ENCODE measurements at regions not wholly inside any gene's neighbourhood (a gene's known extent, or its start where the extent isn't known, plus 50 kb on each side); places are given as distances from the start of the nearest gene placed in this dataset.

- H3K9me2 ChIP-seq (ENCODE audit: insufficient read depth): no peaks in the 10 kb centered on the region
- TF ChIP-seq EZH2 (IDR thresholded peaks at IDR 0.05; ENCODE audit: insufficient read depth, poor library complexity, severe bottlenecking) (no peak), EZH2phosphoT487 (IDR thresholded peaks at IDR 0.05; ENCODE audit: insufficient read depth, low read depth) (no peak)
- no peak for DNase-seq
Observed at GRCh38 chr15:93321881-93322282, 232.9 kb upstream of the RGMA start.

GRCh38 chr15:93319121-93319814, 230.3 kb upstream of the RGMA start:
- H3K4me3 ChIP-seq: no peak overlapping the region
- in situ Hi-C loops (cut with MboI): no loop called here
- no peaks in the 10 kb centered on the region for H4K20me1 ChIP-seq (ENCODE audit: insufficient read depth)
- DNase-seq: no peak
- TF ChIP-seq EZH2 (IDR thresholded peaks at IDR 0.05; ENCODE audit: insufficient read depth, poor library complexity, severe bottlenecking) (no peak), EZH2phosphoT487 (IDR thresholded peaks at IDR 0.05; ENCODE audit: insufficient read depth, low read depth) (no peak)
- H3K9ac ChIP-seq: no peak overlapping the region
- no peaks in the 10 kb centered on the region for H3K79me2 ChIP-seq (ENCODE audit: insufficient read depth)
- no peaks in the 10 kb centered on the region for H3K4me1 ChIP-seq (ENCODE audit: insufficient read depth)
- H3F3A ChIP-seq (ENCODE audit: insufficient read depth): no peaks in the 10 kb centered on the region
- H3K4me2 ChIP-seq (ENCODE audit: unreplicated experiment): no peak overlapping the region
- H2AFZ ChIP-seq: no peak overlapping the region
- no peaks in the 10 kb centered on the region for H3K27me3 ChIP-seq (replicated peaks; ENCODE audit: insufficient read depth)
- H3K9me2 ChIP-seq (ENCODE audit: insufficient read depth): no peaks in the 10 kb centered on the region
- H3K9me3 ChIP-seq (ENCODE audit: low read depth): no peaks in the 10 kb centered on the region
- 31 to 32% methylated on average over 19 of the region's 19 CpGs for WGBS, 2 experiments (ENCODE audit: low coverage in 1 of 2, low lambda C conversion rate in 2 of 2, missing lambda C conversion rate in 2 of 2)
- H3K36me3 ChIP-seq (ENCODE audit: low read depth): no peaks in the 10 kb centered on the region
- no peak overlapping the region for H3K27ac ChIP-seq

More at GRCh38 chr15:93321881-93322282, 232.9 kb upstream of the RGMA start:
- Histone ChIP-seq H4K20me1 (ENCODE audit: insufficient read depth) (no peaks in the 10 kb centered on the region), H3K4me2 (ENCODE audit: unreplicated experiment) (no peak overlapping the region), H3K27ac (no peak overlapping the region), H3K4me3 (no peak overlapping the region), H3K9ac (no peak overlapping the region), H3K36me3 (ENCODE audit: low read depth) (no peaks in the 10 kb centered on the region), H3K79me2 (ENCODE audit: insufficient read depth) (no peaks in the 10 kb centered on the region), H3K4me1 (ENCODE audit: insufficient read depth) (no peaks in the 10 kb centered on the region), H3F3A (ENCODE audit: insufficient read depth) (no peaks in the 10 kb centered on the region), H3K27me3 (replicated peaks; ENCODE audit: insufficient read depth) (no peaks in the 10 kb centered on the region), H3K9me3 (ENCODE audit: low read depth) (no peaks in the 10 kb centered on the region), H2AFZ (no peak overlapping the region)
- in situ Hi-C loops (cut with MboI): no loop called here
- WGBS, 2 experiments (ENCODE audit: low coverage in 1 of 2, low lambda C conversion rate in 2 of 2, missing lambda C conversion rate in 2 of 2): 56 to 59% methylated on average over 9 of the region's 9 CpGs

- Histone ChIP-seq H3K4me2 (ENCODE audit: unreplicated experiment) (no peak overlapping the region), H2AFZ (no peak overlapping the region), H3K9me2 (ENCODE audit: insufficient read depth) (no peaks in the 10 kb centered on the region), H3K4me3 (no peak overlapping the region), H3K79me2 (ENCODE audit: insufficient read depth) (no peaks in the 10 kb centered on the region), H3K9me3 (ENCODE audit: low read depth) (no peaks in the 10 kb centered on the region), H3K36me3 (ENCODE audit: low read depth) (no peaks in the 10 kb centered on the region), H3F3A (ENCODE audit: insufficient read depth) (no peaks in the 10 kb centered on the region), H3K27me3 (replicated peaks; ENCODE audit: insufficient read depth) (no peaks in the 10 kb centered on the region), H3K9ac (no peak overlapping the region), H3K4me1 (ENCODE audit: insufficient read depth) (no peaks in the 10 kb centered on the region), H3K27ac (no peak overlapping the region), H4K20me1 (ENCODE audit: insufficient read depth) (no peaks in the 10 kb centered on the region)
- TF ChIP-seq EZH2phosphoT487 (IDR thresholded peaks at IDR 0.05; ENCODE audit: insufficient read depth, low read depth): no peak
- no peak for DNase-seq
- WGBS, 2 experiments (ENCODE audit: low coverage in 1 of 2, low lambda C conversion rate in 2 of 2, missing lambda C conversion rate in 2 of 2): 34 to 36% methylated on average over 4 of the region's 4 CpGs
- in situ Hi-C loops (cut with MboI): no loop called here
Observed at GRCh38 chr15:93317772-93318171, 228.8 kb upstream of the RGMA start.

GRCh38 chr15:93314245-93314644, 225.2 kb upstream of the RGMA start:
- Histone ChIP-seq H3K9me2 (ENCODE audit: insufficient read depth) (no peaks in the 10 kb centered on the region), H3F3A (ENCODE audit: insufficient read depth) (no peaks in the 10 kb centered on the region), H4K20me1 (ENCODE audit: insufficient read depth) (no peaks in the 10 kb centered on the region), H3K4me3 (no peak overlapping the region), H3K79me2 (ENCODE audit: insufficient read depth) (no peaks in the 10 kb centered on the region), H3K27ac (no peak overlapping the region), H2AFZ (no peak overlapping the region), H3K4me1 (ENCODE audit: insufficient read depth) (no peaks in the 10 kb centered on the region), H3K27me3 (replicated peaks; ENCODE audit: insufficient read depth) (no peaks in the 10 kb centered on the region), H3K4me2 (ENCODE audit: unreplicated experiment) (no peak overlapping the region), H3K9me3 (ENCODE audit: low read depth) (no peaks in the 10 kb centered on the region), H3K36me3 (ENCODE audit: low read depth) (no peaks in the 10 kb centered on the region), H3K9ac (no peak overlapping the region)
- in situ Hi-C loops (cut with MboI): no loop called here
- TF ChIP-seq EZH2 (IDR thresholded peaks at IDR 0.05; ENCODE audit: insufficient read depth, poor library complexity, severe bottlenecking) (no peak), EZH2phosphoT487 (IDR thresholded peaks at IDR 0.05; ENCODE audit: insufficient read depth, low read depth) (no peak)
- DNase-seq: no peak
- WGBS, 2 experiments (ENCODE audit: low coverage in 1 of 2, low lambda C conversion rate in 2 of 2, missing lambda C conversion rate in 2 of 2): 21 to 32% methylated on average over 5 of the region's 5 CpGs
